Pancreas (tissue), 10 donors: ENCODE measurements at regions not wholly inside any gene's neighbourhood (a gene's known extent, or its start where the extent isn't known, plus 50 kb on each side); places are given as distances from the start of the nearest gene placed in this dataset.
A peak's percentile ranks its signal among the peaks of the same experiment; 100 is the strongest.
"Not testable (repeated sequence)": the region's sequence is repeated elsewhere in the genome, so short reads cannot be mapped to it uniquely, and the experiment has no call there.

ENCODE experiments used
- ATAC-seq, 4 donors: fragments of 200-7000 bp; cut with Tn5 transposase; one replicate each; pipeline versions ENCODE4 v1.8.0 to v1.9.1; 2020; ENCODE audit warnings: mild to moderate bottlenecking in 4 of 4, moderate library complexity in 4 of 4
- DNase-seq, 6 donors: peaks; one replicate each; pipeline ENCODE4 v3.0.0-alpha.2; 2020
- FAIRE-seq: peaks from 2 replicates; lab custom pipeline; 2012; peaks lifted over from hg19 to GRCh38; lab: Jason Lieb, UNC
- H3K27ac ChIP-seq, 4 donors: fragments of 200-600 bp; sonication (generic); 1 replicate in 3 of 4; 2 replicates in 1 of 4; pipeline versions ENCODE4 v1.5.0 to v1.8.0; 2020
- H3K27me3 ChIP-seq, 4 donors: fragments of 200-600 bp; one replicate each; pipeline ENCODE4 v1.8.0; 2021
- H3K36me3 ChIP-seq, 3 donors: fragments of 200-600 bp; sonication (generic) in 1 of 3; one replicate each; pipeline versions ENCODE4 v1.5.0 to v1.8.0; 2020 to 2021
- H3K4me1 ChIP-seq, 3 donors: fragments of 200-600 bp; one replicate each; pipeline ENCODE4 v1.8.0; 2021
- H3K4me3 ChIP-seq, 4 donors: fragments of 200-600 bp; sonication (generic) in 2 of 4; one replicate each; pipeline versions ENCODE4 v1.5.0 to v1.8.0; 2020 to 2021
- H3K9me3 ChIP-seq, 4 donors: fragments of 200-600 bp; one replicate each; pipeline ENCODE4 v1.8.0; 2021
- CTCF ChIP-seq, 4 donors: fragments of 200-600 bp; sonication (generic) in 3 of 4; IDR thresholded peaks; one replicate each; pipeline versions ENCODE4 v1.5.0 to v1.8.0; 2021; ENCODE audit warnings: antibody characterized with exemption in 4 of 4
- WGBS, 2 donors: extraction: QIAGEN DNeasy Blood & Tissue Kit; methylation state at CpG; one replicate each; pipeline ENCODE4 v1.1.7; 2013; 5-methylcytosine and 5-hydroxymethylcytosine counted together
- intact Hi-C, 3 donors: fragments of 100-400 bp; cut with DNase I; formaldehyde crosslinking; loops; one replicate each; pipeline versions ENCODE4 v1.11.1 to v1.14.2; 2022
- donor health status: healthy with polysubstance abuse.
- donor health status: DM: no; HTN: no; CAD: no; lungs with moderate emphysema.
- donor health status: DM: no; HTN: no; CAD: no.
- donor health status: control.
- donor health status: control.
- donor health status: Bipolar disorder and iron deficiency.
- donor health status: DM: yes; HTN: yes; CAD: no.
- donor health status: DM: no; HTN: no; CAD: no.
- donor health status: DM: no; HTN: no; CAD: no.
- donor health status: DM: yes; HTN: yes; CAD: no.

GRCh38 chr7:51430480-51431086, 114.0 kb upstream of the COBL start:
- intact Hi-C loops, result no loop called here
- TF ChIP-seq CTCF (IDR thresholded peaks at IDR 0.05), result peak; percentile 47 to 73 (median 60)
- no peaks in the 10 kb centered on the region for H3K4me1 ChIP-seq
- DNase-seq (peak in 3 of 6 donors; percentile 14 to 49 (median 26)), ATAC-seq (peak in 3 of 4 donors; percentile 64 to 81 (median 80)), FAIRE-seq (peak; percentile 59)
- H3K27ac ChIP-seq, result no peak overlapping the region
- H3K36me3 ChIP-seq, result no peaks in the 10 kb centered on the region
- H3K9me3 ChIP-seq, result no peaks in the 10 kb centered on the region
- 8 to 9% methylated on average over 13 of the region's 13 CpGs for WGBS, 2 donors
- no peak overlapping the region for H3K4me3 ChIP-seq
- peaks cover 0 to 4% (median 0%) of the 10 kb centered on the region in 4 donors for H3K27me3 ChIP-seq

DNA sequence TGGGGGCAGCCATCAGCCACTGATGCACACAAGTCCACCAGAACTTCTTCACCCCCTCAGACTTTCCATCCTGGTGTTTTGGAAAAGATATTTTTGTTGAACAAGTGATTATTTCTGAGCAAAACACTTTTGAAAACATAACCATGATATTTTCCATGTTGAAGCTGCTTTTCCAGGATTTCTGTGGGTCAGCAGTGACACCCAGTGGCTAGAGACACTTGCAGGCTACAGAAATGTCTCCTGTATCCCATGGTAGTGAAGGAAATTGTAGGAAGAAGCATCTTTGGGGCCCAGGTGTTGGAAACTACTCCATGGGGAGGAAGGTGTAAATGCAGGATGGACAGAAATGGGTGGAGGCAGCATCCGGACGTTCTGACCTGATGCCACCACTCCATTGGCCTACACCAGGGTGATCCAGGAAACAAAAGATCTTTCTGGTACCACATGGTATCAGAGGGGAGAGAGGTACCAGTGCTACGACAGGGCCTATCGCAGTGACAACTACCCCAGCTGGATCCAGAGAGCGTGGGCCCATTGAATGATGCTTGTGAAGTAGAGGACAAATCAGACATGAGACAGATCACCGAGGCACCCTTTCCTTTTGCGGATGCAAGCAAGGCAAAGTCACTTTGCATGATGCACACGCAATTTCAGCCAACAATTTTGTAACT, 111.7 kb upstream of the COBL start:
- TF ChIP-seq CTCF (IDR thresholded peaks at IDR 0.05), result no peak
- H3K9me3 ChIP-seq, result no peaks in the 10 kb centered on the region
- 50 to 61% methylated on average over 8 of the region's 8 CpGs for WGBS, 2 donors
- intact Hi-C loops, result no loop called here
- no peak overlapping the region for H3K4me3 ChIP-seq
- H3K4me1 ChIP-seq, result no peaks in the 10 kb centered on the region
- DNase-seq, result no peak
- H3K27me3 ChIP-seq, result peaks cover 0 to 4% (median 0%) of the 10 kb centered on the region in 4 donors
- H3K27ac ChIP-seq, result no peak overlapping the region
- FAIRE-seq, result no peak
- no peak for ATAC-seq
- H3K36me3 ChIP-seq, result no peaks in the 10 kb centered on the region

DNA sequence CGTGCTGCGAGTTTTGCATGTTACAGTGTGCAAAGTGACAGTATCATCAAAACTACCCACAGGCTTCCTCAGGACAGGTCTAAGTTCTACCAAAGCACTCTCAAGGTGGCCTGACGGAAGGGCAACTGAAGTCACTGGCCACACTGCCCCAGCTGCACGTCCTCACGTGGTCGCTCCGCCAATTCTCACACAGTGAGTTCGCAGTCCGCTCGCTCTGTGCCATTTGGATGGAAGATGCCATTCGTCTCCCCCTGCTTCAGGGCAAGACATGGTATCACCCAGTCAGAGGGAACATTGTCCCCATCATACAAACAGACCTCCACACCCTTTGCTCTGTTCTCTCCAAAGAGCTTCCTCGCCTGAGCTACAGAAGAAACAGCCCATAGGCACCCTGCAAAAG, 109.6 kb upstream of the COBL start:
- 64 to 70% methylated on average over 12 of the region's 12 CpGs for WGBS, 2 donors
- intact Hi-C loops, result no loop called here
- Histone ChIP-seq H3K36me3 (no peaks in the 10 kb centered on the region), H3K27me3 (peaks cover 0 to 4% (median 0%) of the 10 kb centered on the region in 4 donors), H3K9me3 (no peaks in the 10 kb centered on the region), H3K4me3 (no peak overlapping the region), H3K27ac (no peak overlapping the region), H3K4me1 (no peaks in the 10 kb centered on the region)
- FAIRE-seq, result no peak
- ATAC-seq, result no peak
- no peak for DNase-seq
- no peak for TF ChIP-seq CTCF (IDR thresholded peaks at IDR 0.05)

DNA sequence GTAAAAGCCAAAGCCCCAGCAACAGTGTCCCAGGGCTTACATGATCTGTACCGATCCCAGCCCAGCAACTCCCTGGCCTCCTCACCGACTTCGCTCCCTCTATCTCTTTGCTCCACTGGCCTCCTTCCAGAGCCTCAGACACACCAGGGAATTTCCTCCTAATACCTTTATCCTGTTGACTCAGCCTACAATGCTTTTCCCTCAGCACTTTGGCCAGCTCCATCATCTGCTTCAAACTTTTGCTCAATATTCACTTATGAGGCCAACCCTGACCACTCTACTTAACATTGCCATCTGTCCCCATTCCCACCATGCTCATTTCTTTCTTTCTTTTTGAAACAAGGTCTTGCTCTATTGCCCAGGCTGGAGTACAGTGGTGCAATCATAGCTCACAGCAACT, 93.3 kb upstream of the COBL start:
- H3K4me1 ChIP-seq, H3K9me3 ChIP-seq, intact Hi-C loops, H3K36me3 ChIP-seq, H3K27me3 ChIP-seq, ATAC-seq, H3K4me3 ChIP-seq, H3K27ac ChIP-seq, DNase-seq, FAIRE-seq: not testable (repeated sequence)
- no CpG with 5 or more reads among the region's 3 CpGs for WGBS, 2 donors

DNA sequence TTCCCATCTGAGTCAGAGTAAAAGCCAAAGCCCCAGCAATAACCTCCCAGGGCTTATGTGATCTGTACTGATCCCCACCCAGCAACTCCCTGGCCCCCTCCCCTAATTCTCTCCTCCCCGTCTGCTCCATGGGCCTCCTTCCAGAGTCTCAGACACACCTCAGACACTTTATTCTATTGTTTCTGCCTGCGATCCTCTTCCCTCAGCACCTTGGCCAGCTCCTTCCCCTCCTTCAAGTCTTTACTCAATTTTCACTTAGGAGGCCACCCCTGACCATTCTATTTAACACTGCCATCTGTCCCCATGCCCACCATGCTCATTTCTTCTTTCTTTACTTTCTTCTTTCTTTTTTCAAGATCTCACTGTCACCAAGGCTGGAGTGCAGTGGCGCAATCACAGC, 81.0 kb upstream of the COBL start:
- H3K4me3 ChIP-seq, DNase-seq, FAIRE-seq, H3K27me3 ChIP-seq, intact Hi-C loops, H3K36me3 ChIP-seq, H3K4me1 ChIP-seq, ATAC-seq, H3K9me3 ChIP-seq, H3K27ac ChIP-seq: not testable (repeated sequence)
- 43 to 46% methylated on average over 3 of the region's 3 CpGs for WGBS, 2 donors

DNA sequence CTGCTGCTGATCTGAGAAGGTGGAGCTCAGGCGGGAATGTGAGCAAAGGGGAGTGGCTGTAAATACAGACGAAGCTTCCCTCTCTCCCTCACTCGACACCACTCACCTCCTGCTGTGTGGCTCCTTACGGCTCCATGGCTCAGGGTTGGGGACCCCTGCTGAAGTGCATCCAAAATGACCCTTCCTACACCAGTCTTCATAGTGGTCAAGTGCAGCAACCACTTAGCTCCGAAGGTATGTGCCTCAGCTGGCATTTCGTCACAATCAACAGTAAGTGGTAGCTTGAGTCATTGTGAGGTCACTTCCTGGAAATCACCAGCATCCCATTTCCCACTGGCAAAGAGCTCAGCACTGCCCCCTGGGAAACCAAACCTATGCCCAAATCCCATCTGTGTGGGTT, 76.4 kb upstream of the COBL start:
- not testable (repeated sequence) for H3K4me3 ChIP-seq, FAIRE-seq
- WGBS, 2 donors, result 72 to 80% methylated on average over 6 of the region's 6 CpGs

DNA sequence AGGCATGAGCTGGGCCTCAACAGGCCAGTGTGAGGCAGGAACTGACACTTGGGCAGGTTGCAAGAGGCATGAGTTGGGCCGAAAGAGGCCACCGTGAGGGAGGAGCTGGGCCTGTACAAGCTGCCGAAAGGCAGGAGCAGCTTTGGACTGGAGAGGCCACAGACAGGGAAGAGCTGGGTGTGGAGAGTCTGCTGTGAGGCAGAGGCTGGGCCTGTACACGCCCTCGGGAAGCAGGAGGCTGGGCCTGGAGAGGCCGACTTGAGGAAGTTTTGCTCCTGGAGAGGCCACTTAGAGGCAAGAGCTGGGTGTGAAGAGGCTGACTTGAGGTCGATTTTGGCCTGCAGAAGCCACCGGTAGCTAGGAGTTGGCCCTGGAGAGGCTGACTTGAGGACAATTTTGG, 73.3 kb upstream of the COBL start:
- H3K9me3 ChIP-seq, intact Hi-C loops, ATAC-seq, H3K4me3 ChIP-seq, DNase-seq, H3K27ac ChIP-seq, H3K36me3 ChIP-seq, H3K4me1 ChIP-seq, H3K27me3 ChIP-seq, FAIRE-seq: not testable (repeated sequence)
- 82 to 100% methylated on average over 3 to 5 of the region's 8 CpGs for WGBS, 2 donors

More for the DNA sequence above, 76.4 kb upstream of the COBL start:
- H3K27ac ChIP-seq, intact Hi-C loops, H3K9me3 ChIP-seq, H3K4me1 ChIP-seq, DNase-seq, H3K36me3 ChIP-seq, ATAC-seq, H3K27me3 ChIP-seq: not testable (repeated sequence)

DNA sequence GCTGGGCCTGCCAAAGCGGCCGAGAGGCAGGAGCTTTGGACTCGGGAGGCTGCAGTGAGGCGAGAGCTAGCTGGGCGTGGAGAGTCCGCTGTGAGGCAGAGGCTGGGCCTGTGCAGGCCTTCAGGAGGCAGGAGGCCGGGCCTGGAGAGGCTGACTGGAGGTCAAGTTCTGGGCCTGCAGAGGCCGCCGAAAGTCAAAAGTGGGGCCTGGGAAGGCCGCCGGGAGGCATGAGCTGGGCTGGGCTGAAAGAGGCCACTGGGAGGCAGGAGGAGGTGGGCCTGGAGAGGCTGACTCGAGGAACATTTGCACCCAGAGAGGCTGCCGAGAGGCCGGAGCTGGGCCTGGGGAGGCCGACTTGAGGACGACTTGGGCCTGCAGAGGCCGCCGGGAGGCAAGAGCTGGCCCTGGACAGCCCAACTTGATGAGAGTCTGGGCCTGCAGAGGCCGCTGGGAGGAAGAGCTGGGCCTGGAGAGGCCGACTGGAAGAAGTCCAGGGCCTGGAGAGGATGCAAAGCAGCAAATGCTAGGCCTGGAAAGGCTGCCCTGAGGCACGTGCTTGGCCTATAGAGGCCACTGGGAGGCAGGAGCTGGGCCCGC, 72.7 kb upstream of the COBL start:
- H3K27me3 ChIP-seq, H3K9me3 ChIP-seq, H3K27ac ChIP-seq, DNase-seq, FAIRE-seq, H3K4me1 ChIP-seq, ATAC-seq, H3K4me3 ChIP-seq, H3K36me3 ChIP-seq, intact Hi-C loops: not testable (repeated sequence)
- WGBS, 2 donors, result 90 to 92% methylated on average over 22 of the region's 22 CpGs

- FAIRE-seq, DNase-seq, intact Hi-C loops, H3K4me3 ChIP-seq, H3K36me3 ChIP-seq, H3K9me3 ChIP-seq, ATAC-seq, H3K27me3 ChIP-seq, H3K27ac ChIP-seq, H3K4me1 ChIP-seq: not testable (repeated sequence)
- 94 to 97% methylated on average over 10 to 14 of the region's 16 CpGs for WGBS, 2 donors
These were observed 71.6 kb upstream of the COBL start for GRCh38 chr7:51388241-51388640.
